ENCODE measurements at regions not wholly inside any gene's neighbourhood (a gene's known extent, or its start where the extent isn't known, plus 50 kb on each side); places are given as distances from the start of the nearest gene placed in this dataset.

- Histone ChIP-seq H3K27ac (no peak overlapping the region), H3K4me3 (no peak overlapping the region), H3K27me3 (no peaks in the 10 kb centered on the region), H3K4me1 (replicated peaks in 1 of 2) (no peaks in the 10 kb centered on the region), H3K36me3 (replicated peaks in 1 of 2) (no peaks in the 10 kb centered on the region), H3K9me3 (replicated peaks in 1 of 3) (no peaks in the 10 kb centered on the region)
- intact Hi-C loops (cut with DNase I), result no loop called here
- DNase-seq, result no peak
- TF ChIP-seq POLR2A (IDR thresholded peaks at IDR 0.05), result no peak
- TF ChIP-seq, protein P1, sequence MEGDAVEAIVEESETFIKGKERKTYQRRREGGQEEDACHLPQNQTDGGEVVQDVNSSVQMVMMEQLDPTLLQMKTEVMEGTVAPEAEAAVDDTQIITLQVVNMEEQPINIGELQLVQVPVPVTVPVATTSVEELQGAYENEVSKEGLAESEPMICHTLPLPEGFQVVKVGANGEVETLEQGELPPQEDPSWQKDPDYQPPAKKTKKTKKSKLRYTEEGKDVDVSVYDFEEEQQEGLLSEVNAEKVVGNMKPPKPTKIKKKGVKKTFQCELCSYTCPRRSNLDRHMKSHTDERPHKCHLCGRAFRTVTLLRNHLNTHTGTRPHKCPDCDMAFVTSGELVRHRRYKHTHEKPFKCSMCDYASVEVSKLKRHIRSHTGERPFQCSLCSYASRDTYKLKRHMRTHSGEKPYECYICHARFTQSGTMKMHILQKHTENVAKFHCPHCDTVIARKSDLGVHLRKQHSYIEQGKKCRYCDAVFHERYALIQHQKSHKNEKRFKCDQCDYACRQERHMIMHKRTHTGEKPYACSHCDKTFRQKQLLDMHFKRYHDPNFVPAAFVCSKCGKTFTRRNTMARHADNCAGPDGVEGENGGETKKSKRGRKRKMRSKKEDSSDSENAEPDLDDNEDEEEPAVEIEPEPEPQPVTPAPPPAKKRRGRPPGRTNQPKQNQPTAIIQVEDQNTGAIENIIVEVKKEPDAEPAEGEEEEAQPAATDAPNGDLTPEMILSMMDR (IDR thresholded peaks at IDR 0.05), result no peak
- WGBS, 4 donors, result 80 to 88% (median 81%) methylated on average over 1 of the region's 1 CpG
Observed at GRCh38 chr19:28701491-28701890, 511.5 kb downstream of the UQCRFS1 start.

DNA sequence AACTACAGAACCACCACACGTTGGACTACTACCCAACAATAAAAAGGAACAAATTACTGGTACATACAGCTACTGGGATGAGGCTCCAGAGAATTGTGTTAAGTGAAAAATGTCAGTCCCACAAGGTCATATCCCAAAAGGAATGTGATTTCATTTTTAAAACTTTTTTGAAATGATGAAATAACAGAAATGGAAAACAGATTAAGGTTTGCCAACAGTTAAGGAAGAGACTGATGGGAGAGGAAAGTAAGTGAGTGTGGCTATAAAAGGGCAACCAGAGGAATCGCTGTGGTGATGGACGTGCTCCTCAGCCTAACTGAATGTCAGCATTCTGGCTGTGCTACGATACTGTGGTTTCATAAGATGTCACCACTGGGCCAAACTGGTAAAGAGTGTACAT is 512.8 kb downstream of the UQCRFS1 start:
- TF ChIP-seq POLR2A (IDR thresholded peaks at IDR 0.05), result no peak
- TF ChIP-seq, protein P1 (IDR thresholded peaks at IDR 0.05), result no peak
- no peaks in the 10 kb centered on the region for H3K4me1 ChIP-seq (replicated peaks in 1 of 2)
- no peaks in the 10 kb centered on the region for H3K36me3 ChIP-seq (replicated peaks in 1 of 2)
- H3K27me3 ChIP-seq, result no peaks in the 10 kb centered on the region
- no peaks in the 10 kb centered on the region for H3K9me3 ChIP-seq (replicated peaks in 1 of 3)
- H3K4me3 ChIP-seq, result no peak overlapping the region
- 69 to 72% (median 70%) methylated on average over 4 of the region's 4 CpGs for WGBS, 4 donors
- H3K27ac ChIP-seq, result no peak overlapping the region
- no peak for DNase-seq
- intact Hi-C loops (cut with DNase I), result no loop called here

GRCh38 chr19:28697308-28697707 is 515.6 kb downstream of the UQCRFS1 start:
- no peaks in the 10 kb centered on the region for H3K36me3 ChIP-seq (replicated peaks in 1 of 2)
- H3K27me3 ChIP-seq, result no peaks in the 10 kb centered on the region
- no peak for DNase-seq
- intact Hi-C loops (cut with DNase I), result no loop called here
- H3K9me3 ChIP-seq (replicated peaks in 1 of 3), result no peaks in the 10 kb centered on the region
- no peak overlapping the region for H3K27ac ChIP-seq
- no peak overlapping the region for H3K4me3 ChIP-seq
- WGBS, 4 donors, result 79 to 95% (median 82%) methylated on average over 1 of the region's 1 CpG
- H3K4me1 ChIP-seq (replicated peaks in 1 of 2), result no peaks in the 10 kb centered on the region
- no peak for TF ChIP-seq POLR2A (IDR thresholded peaks at IDR 0.05)
- TF ChIP-seq, protein P1 (IDR thresholded peaks at IDR 0.05), result no peak

DNA sequence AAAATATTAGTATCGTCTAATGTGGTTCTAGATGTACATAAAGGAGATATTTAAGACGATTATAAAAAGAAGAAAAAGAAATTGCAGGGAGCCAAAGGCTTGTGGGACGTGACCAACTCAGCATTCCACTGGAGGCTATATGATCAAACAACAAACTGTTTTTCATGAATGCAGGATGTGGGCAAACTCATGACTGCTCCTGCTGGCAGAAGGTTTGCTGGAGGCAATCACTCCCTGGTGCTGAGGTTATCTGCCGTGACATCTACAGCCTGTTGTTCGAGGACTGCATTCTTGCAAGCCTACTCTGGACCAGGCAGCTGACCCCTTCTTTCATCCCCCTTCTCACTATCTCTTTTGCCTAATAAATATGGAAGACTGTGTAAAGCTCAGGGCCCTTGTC is 518.1 kb downstream of the UQCRFS1 start:
- TF ChIP-seq, protein P1 (IDR thresholded peaks at IDR 0.05), result no peak
- TF ChIP-seq POLR2A (IDR thresholded peaks at IDR 0.05), result no peak
- WGBS, 4 donors, result 55 to 69% (median 63%) methylated on average over 5 of the region's 5 CpGs
- no peaks in the 10 kb centered on the region for H3K4me1 ChIP-seq (replicated peaks in 1 of 2)
- H3K36me3 ChIP-seq (replicated peaks in 1 of 2), result no peaks in the 10 kb centered on the region
- no peak for DNase-seq
- no peaks in the 10 kb centered on the region for H3K9me3 ChIP-seq (replicated peaks in 1 of 3)
- H3K27ac ChIP-seq, result no peak overlapping the region
- no peak overlapping the region for H3K4me3 ChIP-seq
- H3K27me3 ChIP-seq, result no peaks in the 10 kb centered on the region
- intact Hi-C loops (cut with DNase I), result no loop called here
